Spinal cord (tissue), 9 donors: ENCODE measurements at regions not wholly inside any gene's neighbourhood (a gene's known extent, or its start where the extent isn't known, plus 50 kb on each side); places are given as distances from the start of the nearest gene placed in this dataset.

ENCODE experiments used
- DNase-seq, 6 donors: peaks; one replicate each; pipeline versions ENCODE4 v3.0.0 to v3.0.0-alpha.2; 2013 to 2015; ENCODE audit warnings: low spot score in 6 of 6, low read depth in 4 of 6
- H3K27ac ChIP-seq: one replicate; pipeline ENCODE4 v1.5.1; 2013; ENCODE audit warnings: low read depth, low read length, control low read depth
- H3K27me3 ChIP-seq: one replicate; pipeline ENCODE4 v1.6.1; 2013; ENCODE audit warnings: low read length; ENCODE audit not compliant: control insufficient read depth, insufficient read depth
- H3K36me3 ChIP-seq: one replicate; pipeline ENCODE4 v1.6.1; 2013; ENCODE audit warnings: low read length; ENCODE audit not compliant: control insufficient read depth, insufficient read depth
- H3K4me1 ChIP-seq: one replicate; pipeline ENCODE4 v1.6.1; 2013; ENCODE audit warnings: low read length; ENCODE audit not compliant: control insufficient read depth, insufficient read depth
- H3K4me3 ChIP-seq: one replicate; pipeline ENCODE4 v1.5.1; 2013; ENCODE audit warnings: low read depth, low read length, control low read depth
- H3K9me3 ChIP-seq: one replicate; pipeline ENCODE4 v1.6.1; 2013; ENCODE audit warnings: low read length; ENCODE audit not compliant: control insufficient read depth, insufficient read depth
- whole genome bisulfite sequencing: methylation state at CpG from one replicate; pipeline ENCODE4 v1.1.5; 2013; ENCODE audit warnings: missing lambda C conversion rate; ENCODE audit not compliant: insufficient coverage; 5-methylcytosine and 5-hydroxymethylcytosine counted together
- donor health status: healthy.

- Histone ChIP-seq H3K27me3 (no peaks in the 10 kb centered on the region), H3K4me1 (no peaks in the 10 kb centered on the region), H3K4me3 (no peak overlapping the region), H3K27ac (no peak overlapping the region), H3K36me3 (no peaks in the 10 kb centered on the region), H3K9me3 (no peaks in the 10 kb centered on the region)
- WGBS: 35% methylated on average over 3 of the region's 4 CpGs
- DNase-seq: no peak
Measured at GRCh38 chr12:13435235-13435933, 238.9 kb downstream of the EMP1 start.

GRCh38 chr12:13433768-13434167 is 237.2 kb downstream of the EMP1 start:
- Histone ChIP-seq H3K36me3 (no peaks in the 10 kb centered on the region), H3K27me3 (no peaks in the 10 kb centered on the region)

GRCh38 chr12:13431041-13431440 is 234.5 kb downstream of the EMP1 start:
- no CpG with 5 or more reads among the region's 1 CpG for WGBS
- peaks cover 7% of the 10 kb centered on the region for H3K4me1 ChIP-seq

More at GRCh38 chr12:13433768-13434167, 237.2 kb downstream of the EMP1 start:
- Histone ChIP-seq H3K4me1 (peaks cover 7% of the 10 kb centered on the region), H3K9me3 (no peaks in the 10 kb centered on the region), H3K27ac (no peak overlapping the region), H3K4me3 (no peak overlapping the region)
- DNase-seq: no peak

GRCh38 chr12:13428538-13429265 is 232.2 kb downstream of the EMP1 start:
- Histone ChIP-seq H3K27me3 (no peaks in the 10 kb centered on the region), H3K36me3 (no peaks in the 10 kb centered on the region), H3K27ac (no peak overlapping the region), H3K4me1 (peaks cover 7% of the 10 kb centered on the region), H3K4me3 (no peak overlapping the region), H3K9me3 (peaks cover 3% of the 10 kb centered on the region)
- DNase-seq: peak; percentile 20 to 87 (median 34)
- WGBS: 13% methylated on average over 2 of the region's 4 CpGs

More at GRCh38 chr12:13431041-13431440, 234.5 kb downstream of the EMP1 start:
- Histone ChIP-seq H3K27ac (no peak overlapping the region), H3K36me3 (no peaks in the 10 kb centered on the region), H3K4me3 (no peak overlapping the region), H3K27me3 (no peaks in the 10 kb centered on the region), H3K9me3 (peaks cover 3% of the 10 kb centered on the region)
- no peak for DNase-seq

- H3K4me1 ChIP-seq: peaks cover 7% of the 10 kb centered on the region
- no peaks in the 10 kb centered on the region for H3K27me3 ChIP-seq
- H3K9me3 ChIP-seq: peaks cover 3% of the 10 kb centered on the region
- H3K27ac ChIP-seq: no peak overlapping the region
- no peak overlapping the region for H3K4me3 ChIP-seq
- no peak for DNase-seq
- no peaks in the 10 kb centered on the region for H3K36me3 ChIP-seq
- 67% methylated on average over 1 of the region's 3 CpGs for WGBS
Measured at GRCh38 chr12:13425766-13426165, 229.2 kb downstream of the EMP1 start.

GRCh38 chr12:13422291-13422690 is 225.8 kb downstream of the EMP1 start:
- Histone ChIP-seq H3K27me3 (no peaks in the 10 kb centered on the region), H3K27ac (no peak overlapping the region), H3K9me3 (no peaks in the 10 kb centered on the region), H3K4me3 (no peak overlapping the region), H3K36me3 (no peaks in the 10 kb centered on the region), H3K4me1 (no peaks in the 10 kb centered on the region)
- no CpG with 5 or more reads among the region's 2 CpGs for WGBS
- DNase-seq: no peak

- no peaks in the 10 kb centered on the region for H3K9me3 ChIP-seq
- H3K4me3 ChIP-seq: no peak overlapping the region
- H3K4me1 ChIP-seq: no peaks in the 10 kb centered on the region
- no peak overlapping the region for H3K27ac ChIP-seq
- no peaks in the 10 kb centered on the region for H3K27me3 ChIP-seq
- no peaks in the 10 kb centered on the region for H3K36me3 ChIP-seq
- DNase-seq: no peak
- no CpG with 5 or more reads among the region's 2 CpGs for WGBS
Measured at GRCh38 chr12:13417516-13417915, 221.0 kb downstream of the EMP1 start.

GRCh38 chr12:13411287-13411686 is 214.8 kb downstream of the EMP1 start:
- no peak for DNase-seq
- H3K27me3 ChIP-seq: no peaks in the 10 kb centered on the region
- no peaks in the 10 kb centered on the region for H3K36me3 ChIP-seq
- H3K4me3 ChIP-seq: no peak overlapping the region
- no peak overlapping the region for H3K27ac ChIP-seq
- no CpG with 5 or more reads among the region's 2 CpGs for WGBS
- no peaks in the 10 kb centered on the region for H3K4me1 ChIP-seq
- no peaks in the 10 kb centered on the region for H3K9me3 ChIP-seq

- Histone ChIP-seq H3K4me3 (no peak overlapping the region), H3K27ac (no peak overlapping the region), H3K36me3 (no peaks in the 10 kb centered on the region), H3K27me3 (no peaks in the 10 kb centered on the region), H3K4me1 (peaks cover 15% of the 10 kb centered on the region), H3K9me3 (no peaks in the 10 kb centered on the region)
- WGBS: 100% methylated on average over 4 of the region's 5 CpGs
- DNase-seq: peak in 1 of 6 donors; percentile 31
Measured at GRCh38 chr12:13405961-13406703, 209.6 kb downstream of the EMP1 start.
